K562 (cell line): ENCODE measurements at regions not wholly inside any gene's neighbourhood (a gene's known extent, or its start where the extent isn't known, plus 50 kb on each side); places are given as distances from the start of the nearest gene placed in this dataset.

Experiments used
- HDAC6 ChIP-seq: IDR thresholded peaks from 2 replicates; pipeline ENCODE4 v1.6.1; 2012; ENCODE audit warnings: low read depth, mild to moderate bottlenecking, control low read depth, inconsistent platforms, low read length, moderate library complexity
- POLR2A ChIP-seq: fragments of 450-650 bp; conservative IDR thresholded peaks from 2 replicates; pipeline ENCODE4 v1.6.1; 2016
- RFX5 ChIP-seq: IDR thresholded peaks from 2 replicates; pipeline ENCODE4 v1.6.1; 2011; ENCODE audit warnings: low read depth, mild to moderate bottlenecking, improper control_type of control experiment, low read length
- SNRNP70 ChIP-seq: fragments of 200-400 bp; formaldehyde crosslinking; optimal IDR thresholded peaks from 2 replicates; pipeline ENCODE3; 2017; ENCODE audit warnings: low read depth, low read length
- TEAD2 ChIP-seq: fragments of 450-650 bp; IDR thresholded peaks from 2 replicates; pipeline ENCODE4 v1.6.1; 2016; ENCODE audit warnings: missing genetic modification characterization, control low read depth, missing compliant biosample characterization
- THRAP3 ChIP-seq: fragments of 450-650 bp; IDR thresholded peaks from 2 replicates; pipeline ENCODE4 v1.6.1; 2016; ENCODE audit warnings: mild to moderate bottlenecking, inconsistent platforms, borderline replicate concordance
- YY1 ChIP-seq, 3 experiments: IDR thresholded peaks; 2 replicates each; pipeline ENCODE4 v1.6.1; 2011; ENCODE audit warnings: low read length in 2 of 3, mild to moderate bottlenecking in 2 of 3, moderate library complexity in 2 of 3, borderline replicate concordance in 1 of 3, control low read depth in 1 of 3, low read depth in 1 of 3; ENCODE audit not compliant: insufficient read depth in 3 of 3, insufficient replicate concordance in 2 of 3, control insufficient read depth in 1 of 3, insufficient read length in 1 of 3; ENCODE audit errors: extremely low read depth in 1 of 3
- ZNF232 ChIP-seq: sonication (generic); formaldehyde crosslinking; IDR thresholded peaks from 2 replicates; pipeline ENCODE4 v1.8.0; 2022; ENCODE audit warnings: mild to moderate bottlenecking, missing genetic modification reagents
- ZNF263 ChIP-seq: sonication (generic); formaldehyde crosslinking; IDR thresholded peaks from 2 replicates; pipeline ENCODE4 v1.8.0; 2022; ENCODE audit warnings: mild to moderate bottlenecking, missing genetic modification reagents, borderline replicate concordance
- TF ChIP-seq, protein P1 (sequence below), 3 experiments: IDR thresholded peaks in 2 of 3; conservative IDR thresholded peaks in 1 of 3; 2 replicates each; pipeline ENCODE4 v1.5.1; 2011 to 2012; ENCODE audit warnings: low read length in 3 of 3, mild to moderate bottlenecking in 3 of 3, control low read depth in 2 of 3, improper control_type of control experiment in 1 of 3, inconsistent platforms in 1 of 3, low read depth in 1 of 3, mixed read lengths in 1 of 3, moderate library complexity in 1 of 3; ENCODE audit not compliant: insufficient read depth in 2 of 3
- TF ChIP-seq, protein P2 (sequence below): fragments of 250-450 bp; sonication (Bioruptor Pico); IDR thresholded peaks from 2 replicates; pipeline ENCODE4 v1.8.0; 2021; ENCODE audit warnings: mild to moderate bottlenecking, moderate library complexity
- TF ChIP-seq, protein P3 (sequence below): sonication (generic); formaldehyde crosslinking; IDR thresholded peaks from 2 replicates; pipeline ENCODE4 v1.9.0; 2022; ENCODE audit warnings: mild to moderate bottlenecking, missing genetic modification reagents

GRCh38 chr1:229203030-229203751, 67.7 kb upstream of the RAB4A start:
- no peak for TF ChIP-seq YY1 (IDR thresholded peaks at IDR 0.05; ENCODE audit: borderline replicate concordance in 1 of 3, control insufficient read depth in 1 of 3, extremely low read depth in 1 of 3, insufficient read depth in 3 of 3, insufficient read length in 1 of 3, insufficient replicate concordance in 2 of 3, low read depth in 1 of 3, low read length in 2 of 3)
- TF ChIP-seq, protein P1, sequence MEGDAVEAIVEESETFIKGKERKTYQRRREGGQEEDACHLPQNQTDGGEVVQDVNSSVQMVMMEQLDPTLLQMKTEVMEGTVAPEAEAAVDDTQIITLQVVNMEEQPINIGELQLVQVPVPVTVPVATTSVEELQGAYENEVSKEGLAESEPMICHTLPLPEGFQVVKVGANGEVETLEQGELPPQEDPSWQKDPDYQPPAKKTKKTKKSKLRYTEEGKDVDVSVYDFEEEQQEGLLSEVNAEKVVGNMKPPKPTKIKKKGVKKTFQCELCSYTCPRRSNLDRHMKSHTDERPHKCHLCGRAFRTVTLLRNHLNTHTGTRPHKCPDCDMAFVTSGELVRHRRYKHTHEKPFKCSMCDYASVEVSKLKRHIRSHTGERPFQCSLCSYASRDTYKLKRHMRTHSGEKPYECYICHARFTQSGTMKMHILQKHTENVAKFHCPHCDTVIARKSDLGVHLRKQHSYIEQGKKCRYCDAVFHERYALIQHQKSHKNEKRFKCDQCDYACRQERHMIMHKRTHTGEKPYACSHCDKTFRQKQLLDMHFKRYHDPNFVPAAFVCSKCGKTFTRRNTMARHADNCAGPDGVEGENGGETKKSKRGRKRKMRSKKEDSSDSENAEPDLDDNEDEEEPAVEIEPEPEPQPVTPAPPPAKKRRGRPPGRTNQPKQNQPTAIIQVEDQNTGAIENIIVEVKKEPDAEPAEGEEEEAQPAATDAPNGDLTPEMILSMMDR (IDR thresholded peaks at IDR 0.05 in 2 of 3, conservative IDR thresholded peaks at IDR 0.05 in 1 of 3; ENCODE audit: insufficient read depth in 2 of 3, low read depth in 1 of 3, low read length in 3 of 3): no peak
- TF ChIP-seq, protein P2, sequence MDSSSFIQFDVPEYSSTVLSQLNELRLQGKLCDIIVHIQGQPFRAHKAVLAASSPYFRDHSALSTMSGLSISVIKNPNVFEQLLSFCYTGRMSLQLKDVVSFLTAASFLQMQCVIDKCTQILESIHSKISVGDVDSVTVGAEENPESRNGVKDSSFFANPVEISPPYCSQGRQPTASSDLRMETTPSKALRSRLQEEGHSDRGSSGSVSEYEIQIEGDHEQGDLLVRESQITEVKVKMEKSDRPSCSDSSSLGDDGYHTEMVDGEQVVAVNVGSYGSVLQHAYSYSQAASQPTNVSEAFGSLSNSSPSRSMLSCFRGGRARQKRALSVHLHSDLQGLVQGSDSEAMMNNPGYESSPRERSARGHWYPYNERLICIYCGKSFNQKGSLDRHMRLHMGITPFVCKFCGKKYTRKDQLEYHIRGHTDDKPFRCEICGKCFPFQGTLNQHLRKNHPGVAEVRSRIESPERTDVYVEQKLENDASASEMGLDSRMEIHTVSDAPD: no peak
- TF ChIP-seq TEAD2 (tag): no peak
- TF ChIP-seq ZNF232 (CRISPR knock-in tag): no peak
- no peak for TF ChIP-seq HDAC6
- TF ChIP-seq, protein P3, sequence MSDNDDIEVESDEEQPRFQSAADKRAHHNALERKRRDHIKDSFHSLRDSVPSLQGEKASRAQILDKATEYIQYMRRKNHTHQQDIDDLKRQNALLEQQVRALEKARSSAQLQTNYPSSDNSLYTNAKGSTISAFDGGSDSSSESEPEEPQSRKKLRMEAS (CRISPR knock-in tag): no peak
- no peak for TF ChIP-seq SNRNP70
- TF ChIP-seq ZNF263 (CRISPR knock-in tag): no peak
- TF ChIP-seq RFX5: no peak
- no peak for TF ChIP-seq POLR2A
- TF ChIP-seq THRAP3: no peak
